ENCODE measurements at regions not wholly inside any gene's neighbourhood (a gene's known extent, or its start where the extent isn't known, plus 50 kb on each side); places are given as distances from the start of the nearest gene placed in this dataset.

- 66 to 73% methylated on average over 14 of the region's 14 CpGs for WGBS, 2 donors
- peaks cover 0 to 10% (median 0%) of the 10 kb centered on the region in 4 donors for H3K9me3 ChIP-seq
- no peak for DNase-seq (ENCODE audit: low spot score in 2 of 2)
- TF ChIP-seq, protein P1, sequence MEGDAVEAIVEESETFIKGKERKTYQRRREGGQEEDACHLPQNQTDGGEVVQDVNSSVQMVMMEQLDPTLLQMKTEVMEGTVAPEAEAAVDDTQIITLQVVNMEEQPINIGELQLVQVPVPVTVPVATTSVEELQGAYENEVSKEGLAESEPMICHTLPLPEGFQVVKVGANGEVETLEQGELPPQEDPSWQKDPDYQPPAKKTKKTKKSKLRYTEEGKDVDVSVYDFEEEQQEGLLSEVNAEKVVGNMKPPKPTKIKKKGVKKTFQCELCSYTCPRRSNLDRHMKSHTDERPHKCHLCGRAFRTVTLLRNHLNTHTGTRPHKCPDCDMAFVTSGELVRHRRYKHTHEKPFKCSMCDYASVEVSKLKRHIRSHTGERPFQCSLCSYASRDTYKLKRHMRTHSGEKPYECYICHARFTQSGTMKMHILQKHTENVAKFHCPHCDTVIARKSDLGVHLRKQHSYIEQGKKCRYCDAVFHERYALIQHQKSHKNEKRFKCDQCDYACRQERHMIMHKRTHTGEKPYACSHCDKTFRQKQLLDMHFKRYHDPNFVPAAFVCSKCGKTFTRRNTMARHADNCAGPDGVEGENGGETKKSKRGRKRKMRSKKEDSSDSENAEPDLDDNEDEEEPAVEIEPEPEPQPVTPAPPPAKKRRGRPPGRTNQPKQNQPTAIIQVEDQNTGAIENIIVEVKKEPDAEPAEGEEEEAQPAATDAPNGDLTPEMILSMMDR (IDR thresholded peaks at IDR 0.05): no peak
- TF ChIP-seq POLR2A (IDR thresholded peaks at IDR 0.05) (no peak), EP300 (IDR thresholded peaks at IDR 0.05) (no peak)
- no peak overlapping the region for H3K4me3 ChIP-seq
- no peaks in the 10 kb centered on the region for H3K36me3 ChIP-seq
- H3K27ac ChIP-seq: no peak overlapping the region
- no peaks in the 10 kb centered on the region for H3K27me3 ChIP-seq
- H3K4me1 ChIP-seq: no peaks in the 10 kb centered on the region
These were observed 54.7 kb upstream of the ZNF423 start for GRCh38 chr16:49910541-49911071.

DNA sequence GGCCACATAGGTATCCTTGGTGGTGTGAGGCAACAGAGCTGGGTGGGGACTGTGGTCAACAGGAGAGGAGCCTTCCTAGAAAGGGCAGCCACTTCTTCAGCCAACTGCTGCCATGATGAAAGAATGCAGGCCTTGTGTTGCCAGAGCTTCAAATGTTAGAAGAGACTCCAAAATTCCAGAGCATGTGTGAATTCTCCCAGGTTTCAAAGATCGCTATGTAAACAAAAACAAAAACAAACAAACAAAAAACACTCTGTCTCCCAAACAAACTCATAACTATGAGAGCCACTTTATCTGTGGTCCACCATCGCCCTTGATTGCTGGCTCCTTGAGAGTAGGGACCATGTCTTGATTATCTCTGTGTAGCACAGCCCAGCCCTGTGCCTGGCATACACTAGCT lies 55.5 kb upstream of the ZNF423 start:
- Histone ChIP-seq H3K36me3 (no peaks in the 10 kb centered on the region), H3K9me3 (peaks cover 0 to 10% (median 0%) of the 10 kb centered on the region in 4 donors), H3K27me3 (no peaks in the 10 kb centered on the region), H3K27ac (no peak overlapping the region), H3K4me3 (no peak overlapping the region), H3K4me1 (no peaks in the 10 kb centered on the region)
- TF ChIP-seq, protein P1 (IDR thresholded peaks at IDR 0.05): no peak
- TF ChIP-seq EP300 (IDR thresholded peaks at IDR 0.05): no peak
- no peak for TF ChIP-seq POLR2A (IDR thresholded peaks at IDR 0.05)
- 94 to 96% methylated on average over 2 of the region's 2 CpGs for WGBS, 2 donors
- DNase-seq (ENCODE audit: low spot score in 2 of 2): no peak

GRCh38 chr16:49912721-49913120 lies 56.8 kb upstream of the ZNF423 start:
- Histone ChIP-seq H3K27ac (no peak overlapping the region), H3K9me3 (peaks cover 0 to 10% (median 0%) of the 10 kb centered on the region in 4 donors), H3K4me1 (no peaks in the 10 kb centered on the region), H3K4me3 (no peak overlapping the region), H3K27me3 (no peaks in the 10 kb centered on the region), H3K36me3 (no peaks in the 10 kb centered on the region)
- TF ChIP-seq EP300 (IDR thresholded peaks at IDR 0.05) (no peak), POLR2A (IDR thresholded peaks at IDR 0.05) (no peak)
- TF ChIP-seq, protein P1 (IDR thresholded peaks at IDR 0.05): no peak
- 81 to 88% methylated on average over 3 to 4 of the region's 4 CpGs for WGBS, 2 donors
- DNase-seq (ENCODE audit: low spot score in 2 of 2): no peak

DNA sequence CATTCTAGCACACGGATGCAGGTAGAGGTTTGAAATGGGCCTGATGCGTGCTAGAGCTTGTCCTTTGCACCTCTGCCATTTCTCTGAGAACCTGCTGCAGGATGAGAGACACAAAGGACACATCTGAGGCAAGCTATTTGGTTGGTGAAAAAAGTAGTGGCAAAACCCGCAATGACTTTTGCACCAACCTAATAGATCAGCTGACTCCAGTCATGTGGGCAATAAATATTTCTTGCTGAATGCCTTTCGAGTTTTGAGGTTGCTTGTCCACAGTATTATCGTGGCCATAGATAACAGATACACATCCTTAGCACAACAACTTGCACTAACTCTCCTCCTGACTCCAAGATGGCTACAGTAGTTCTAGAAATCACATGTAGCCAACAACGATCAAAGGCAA lies 57.8 kb upstream of the ZNF423 start:
- no peak for TF ChIP-seq EP300 (IDR thresholded peaks at IDR 0.05)
- TF ChIP-seq, protein P1 (IDR thresholded peaks at IDR 0.05): no peak
- TF ChIP-seq POLR2A (IDR thresholded peaks at IDR 0.05): no peak
- H3K27me3 ChIP-seq: no peaks in the 10 kb centered on the region
- WGBS, 2 donors: 86 to 90% methylated on average over 6 of the region's 6 CpGs

GRCh38 chr16:49914657-49915056 lies 58.7 kb upstream of the ZNF423 start:
- TF ChIP-seq POLR2A (IDR thresholded peaks at IDR 0.05) (no peak), EP300 (IDR thresholded peaks at IDR 0.05) (no peak)
- TF ChIP-seq, protein P1 (IDR thresholded peaks at IDR 0.05): no peak
- WGBS, 2 donors: 72 to 77% methylated on average over 5 of the region's 5 CpGs
- DNase-seq (ENCODE audit: low spot score in 2 of 2): no peak

More for the DNA sequence above, 57.8 kb upstream of the ZNF423 start:
- no peak for DNase-seq (ENCODE audit: low spot score in 2 of 2)
- peaks cover 0 to 10% (median 0%) of the 10 kb centered on the region in 4 donors for H3K9me3 ChIP-seq
- H3K36me3 ChIP-seq: no peaks in the 10 kb centered on the region
- H3K4me1 ChIP-seq: no peaks in the 10 kb centered on the region
- no peak overlapping the region for H3K27ac ChIP-seq
- H3K4me3 ChIP-seq: no peak overlapping the region

More at GRCh38 chr16:49914657-49915056, 58.7 kb upstream of the ZNF423 start:
- Histone ChIP-seq H3K27me3 (no peaks in the 10 kb centered on the region), H3K4me1 (no peaks in the 10 kb centered on the region), H3K27ac (no peak overlapping the region), H3K4me3 (no peak overlapping the region), H3K9me3 (peaks cover 0 to 10% (median 0%) of the 10 kb centered on the region in 4 donors), H3K36me3 (no peaks in the 10 kb centered on the region)
